Hematopoietic multipotent progenitor cell treated with erythropoietin and hydrocortisone succinate and interleukin-3 and kit ligand, for 4 days (in vitro differentiated cells): ENCODE measurements at regions not wholly inside any gene's neighbourhood (a gene's known extent, or its start where the extent isn't known, plus 50 kb on each side); places are given as distances from the start of the nearest gene placed in this dataset.

Source experiments
- DNase-seq: peaks from one replicate; pipeline ENCODE4 v3.0.0-alpha.2; 2015

GRCh38 chr9:135255033-135255840 is 167.8 kb downstream of the OLFM1 start:
- no peak for DNase-seq

DNA sequence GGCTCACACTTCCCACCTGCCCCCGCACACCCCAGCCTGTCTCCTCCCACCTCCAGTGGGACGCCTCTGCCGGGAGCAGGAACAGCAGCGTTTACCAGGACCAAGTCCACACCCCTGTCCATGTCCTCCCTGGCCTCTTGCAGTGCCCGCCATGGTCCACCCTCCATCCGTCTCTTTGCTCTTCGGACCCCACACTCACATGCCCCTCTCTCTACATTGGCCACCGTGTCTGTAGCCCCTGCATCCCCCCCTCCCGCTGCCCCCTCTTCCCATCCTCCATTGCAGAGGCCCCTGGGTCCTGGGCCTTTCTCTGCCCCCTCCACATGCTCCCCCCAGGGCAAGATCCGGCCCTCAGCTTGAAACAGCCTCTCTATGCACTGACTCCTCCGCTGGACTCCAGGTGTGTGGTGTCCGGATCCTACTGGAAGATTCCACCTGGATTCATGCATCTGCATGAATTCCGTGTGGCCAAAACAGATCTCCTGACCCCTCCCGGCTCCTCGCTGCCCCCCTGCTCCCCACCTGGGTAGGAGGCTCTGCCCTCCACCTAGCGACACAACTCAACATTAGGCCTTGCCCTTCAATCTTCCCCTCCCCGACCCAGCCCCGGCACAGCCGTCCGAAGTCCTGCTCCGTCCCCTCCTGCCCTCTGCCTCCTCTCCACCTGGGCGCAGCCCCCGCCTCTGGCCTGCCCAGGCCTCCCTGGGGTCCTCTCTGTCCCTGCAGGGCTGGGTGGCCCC is 168.5 kb downstream of the OLFM1 start:
- no peak for DNase-seq

DNA sequence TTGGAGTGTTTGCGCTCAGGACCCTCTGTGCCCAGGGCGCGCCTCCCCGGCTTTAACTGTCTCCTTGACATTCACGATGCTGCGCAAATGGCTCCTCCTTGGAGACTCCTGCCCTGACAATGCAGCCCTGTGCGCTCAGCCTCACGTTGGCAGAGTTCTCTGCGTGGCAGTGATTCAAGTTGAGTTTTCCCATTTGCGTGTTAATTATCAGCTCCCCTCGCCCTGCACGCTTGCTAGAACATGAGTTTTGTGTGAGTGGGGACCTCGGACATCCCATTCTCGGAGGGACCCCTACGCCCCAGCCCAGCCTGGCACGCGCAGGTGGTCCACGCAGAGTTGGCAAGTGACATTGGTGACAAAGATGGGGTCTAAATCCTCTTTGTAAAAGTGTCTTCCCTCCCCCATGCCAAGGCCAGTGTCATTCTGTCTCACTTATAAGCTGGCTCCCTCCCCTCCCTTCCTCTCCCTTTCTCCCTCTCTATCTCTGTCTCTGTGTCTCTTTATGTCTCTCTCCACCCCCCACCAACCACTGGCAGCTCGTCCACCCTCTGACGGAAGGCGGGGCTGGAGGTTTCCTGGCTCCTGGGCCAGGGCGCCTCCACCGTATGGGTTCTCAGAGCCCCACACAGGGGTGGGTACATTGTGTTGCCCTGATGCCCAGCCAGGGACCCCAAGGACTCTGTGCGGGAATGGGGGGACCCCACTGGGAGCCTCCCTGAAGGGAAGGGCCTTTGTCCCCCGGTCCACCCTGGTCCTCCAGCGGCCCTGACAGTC is 169.3 kb downstream of the OLFM1 start:
- no peak for DNase-seq

- no peak for DNase-seq
Measured at GRCh38 chr9:135258461-135258860, 171.0 kb downstream of the OLFM1 start.

GRCh38 chr9:135259273-135259672 is 171.8 kb downstream of the OLFM1 start:
- no peak for DNase-seq

- DNase-seq = no peak
Measured at GRCh38 chr9:135260221-135261180, 173.0 kb downstream of the OLFM1 start.

GRCh38 chr9:135262248-135262647 is 174.8 kb downstream of the OLFM1 start:
- no peak for DNase-seq

- DNase-seq = no peak
Measured at GRCh38 chr9:135263511-135263910, 176.0 kb downstream of the OLFM1 start.

GRCh38 chr9:135265931-135266330 is 178.5 kb downstream of the OLFM1 start:
- DNase-seq = no peak

- DNase-seq = no peak
Measured at GRCh38 chr9:135267191-135267809, 179.8 kb downstream of the OLFM1 start.

GRCh38 chr9:135268031-135268430 is 180.6 kb downstream of the OLFM1 start:
- no peak for DNase-seq

GRCh38 chr9:135268981-135269380 is 181.5 kb downstream of the OLFM1 start:
- no peak for DNase-seq

- DNase-seq = no peak
Measured at GRCh38 chr9:135269912-135270830, 182.7 kb downstream of the OLFM1 start.

- DNase-seq = no peak
Measured at GRCh38 chr9:135271425-135271824, 184.0 kb downstream of the OLFM1 start.

DNA sequence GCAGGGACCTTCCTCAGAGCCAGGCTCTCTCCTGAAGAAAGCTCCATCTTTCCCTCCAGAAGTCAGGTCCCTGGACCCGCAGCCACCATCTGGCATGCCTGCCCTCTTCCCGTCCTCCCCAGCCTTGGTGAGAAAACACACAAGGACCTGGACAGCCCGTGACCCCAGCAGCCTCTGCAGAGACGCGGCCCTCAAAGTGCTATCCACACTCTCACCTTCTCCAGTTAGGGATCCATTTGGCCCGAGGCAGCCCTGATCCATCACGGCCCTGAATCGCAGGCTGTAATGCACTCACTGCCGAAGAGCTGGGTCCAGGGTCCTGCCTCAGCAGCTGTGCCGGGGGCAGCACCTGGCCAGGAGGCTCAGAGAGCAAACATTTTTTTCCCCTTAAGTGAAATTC is 185.1 kb downstream of the OLFM1 start:
- no peak for DNase-seq

DNA sequence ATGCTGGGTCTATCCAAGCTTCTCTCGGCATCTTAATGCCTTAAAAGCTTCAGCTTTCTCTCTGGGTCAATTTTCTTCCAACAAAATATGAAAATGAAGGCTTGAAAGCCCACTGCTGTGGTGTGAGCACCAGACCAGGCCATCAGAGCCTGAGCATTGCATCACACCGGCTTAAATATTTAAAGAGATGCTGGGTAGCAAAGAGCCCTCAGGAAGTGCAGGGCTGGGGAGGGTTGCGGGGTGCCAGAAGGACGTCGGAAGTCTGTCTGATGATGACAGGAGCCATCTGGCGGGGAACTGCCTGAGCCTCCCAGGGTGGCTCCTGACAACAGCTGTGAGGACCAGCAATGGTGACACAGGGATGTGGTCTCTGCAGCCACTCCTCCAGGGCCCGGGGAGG is 185.5 kb downstream of the OLFM1 start:
- no peak for DNase-seq

- no peak for DNase-seq
Measured at GRCh38 chr9:135275163-135275562, 187.7 kb downstream of the OLFM1 start.

- DNase-seq = no peak
Measured at GRCh38 chr9:135275571-135276289, 188.3 kb downstream of the OLFM1 start.

GRCh38 chr9:135277219-135278201 is 190.0 kb downstream of the OLFM1 start:
- DNase-seq = no peak
